Activated CD8-positive, alpha-beta memory T cell treated with anti-CD3 and anti-CD28 coated beads for 48 hours (primary cell): ENCODE measurements at regions not wholly inside any gene's neighbourhood (a gene's known extent, or its start where the extent isn't known, plus 50 kb on each side); places are given as distances from the start of the nearest gene placed in this dataset.
"Not testable (repeated sequence)": the region's sequence is repeated elsewhere in the genome, so short reads cannot be mapped to it uniquely, and the experiment has no call there.

ENCODE experiments used
- DNase-seq, 3 experiments: peaks; one replicate each; pipeline ENCODE4 v3.0.0-alpha.2; 2020; ENCODE audit warnings: low read depth in 2 of 3, low spot score in 2 of 3

DNA sequence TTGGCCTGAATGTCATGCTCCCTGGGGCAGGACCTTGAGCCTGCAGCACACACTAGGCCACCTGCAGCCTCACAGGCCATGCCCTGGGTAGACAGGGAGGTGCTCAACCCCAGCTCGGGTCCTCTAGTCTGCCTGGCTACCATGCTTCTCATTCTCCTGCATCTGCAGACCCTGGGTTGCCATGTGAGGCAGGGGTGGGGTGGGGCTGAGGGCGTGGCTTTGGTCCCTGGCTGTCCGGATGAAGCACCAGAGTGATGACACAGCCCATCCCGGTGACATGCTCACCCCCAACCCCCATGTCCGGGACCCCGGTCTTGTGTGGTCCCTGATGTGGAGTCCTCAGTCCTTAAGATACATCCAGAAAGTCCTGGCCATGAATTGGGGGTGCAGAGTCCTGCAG lies 521.8 kb downstream of the GOLGA6L6 start:
- not testable (repeated sequence) for DNase-seq

DNA sequence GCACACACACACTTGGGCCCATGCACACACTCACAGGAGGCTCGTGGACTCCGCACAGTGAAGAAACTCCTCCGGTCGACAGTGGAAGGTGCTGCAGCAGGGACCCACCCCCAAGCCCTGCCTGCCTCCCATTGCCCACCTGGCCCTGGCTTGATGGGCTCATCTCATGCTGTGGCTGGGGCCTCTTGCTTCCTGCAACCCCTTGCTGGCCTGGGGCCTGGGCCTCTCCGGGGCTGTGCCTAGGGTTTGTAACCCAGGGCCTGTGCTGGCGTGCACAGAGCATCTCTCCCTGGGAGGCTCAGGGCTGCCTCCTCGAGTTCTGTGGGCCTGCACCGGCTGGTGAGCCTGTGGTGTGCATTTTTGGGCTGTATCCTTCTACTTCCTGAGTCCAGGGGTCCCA lies 524.0 kb downstream of the GOLGA6L6 start:
- not testable (repeated sequence) for DNase-seq

DNA sequence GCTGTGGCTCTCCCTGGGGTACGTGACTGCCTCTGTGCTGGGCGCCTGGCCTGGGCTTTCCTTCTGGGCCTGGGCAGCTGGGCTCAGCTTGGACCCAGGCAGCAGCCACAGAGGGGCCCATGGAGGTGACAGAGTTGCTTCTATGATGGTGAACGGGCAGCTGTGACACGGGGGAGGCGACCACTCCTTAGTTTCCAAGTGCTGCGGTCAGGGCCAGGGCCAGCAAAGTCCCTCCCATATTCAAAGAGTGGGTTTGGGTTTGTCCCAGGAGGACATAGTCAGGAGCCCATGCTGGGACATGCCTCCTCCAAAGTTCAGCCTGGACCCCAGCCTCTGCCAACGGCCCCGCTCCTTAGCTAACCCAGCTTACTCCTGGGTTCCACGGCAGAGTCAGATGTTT lies 524.7 kb downstream of the GOLGA6L6 start:
- not testable (repeated sequence) for DNase-seq

DNA sequence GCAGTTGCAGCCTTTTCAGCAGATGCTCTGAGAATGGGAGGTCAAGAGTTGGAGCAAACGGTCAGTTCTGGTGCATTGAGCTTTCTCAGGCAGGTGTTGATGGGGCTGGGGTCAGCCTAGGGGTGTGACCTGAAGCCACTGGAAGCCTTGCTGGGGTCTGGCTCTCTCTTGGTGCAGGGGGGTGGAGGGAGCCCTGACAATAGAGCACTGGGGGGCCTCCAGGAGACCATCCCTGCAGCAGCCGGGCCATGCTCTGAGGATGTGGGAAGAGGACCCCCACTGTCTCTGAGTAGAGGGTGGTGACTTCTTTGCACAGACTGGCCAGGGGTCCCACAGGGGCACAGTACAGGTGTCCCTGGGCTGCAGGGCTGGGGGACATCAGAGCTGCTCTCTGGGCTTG lies 528.8 kb downstream of the GOLGA6L6 start:
- DNase-seq: not testable (repeated sequence)

DNA sequence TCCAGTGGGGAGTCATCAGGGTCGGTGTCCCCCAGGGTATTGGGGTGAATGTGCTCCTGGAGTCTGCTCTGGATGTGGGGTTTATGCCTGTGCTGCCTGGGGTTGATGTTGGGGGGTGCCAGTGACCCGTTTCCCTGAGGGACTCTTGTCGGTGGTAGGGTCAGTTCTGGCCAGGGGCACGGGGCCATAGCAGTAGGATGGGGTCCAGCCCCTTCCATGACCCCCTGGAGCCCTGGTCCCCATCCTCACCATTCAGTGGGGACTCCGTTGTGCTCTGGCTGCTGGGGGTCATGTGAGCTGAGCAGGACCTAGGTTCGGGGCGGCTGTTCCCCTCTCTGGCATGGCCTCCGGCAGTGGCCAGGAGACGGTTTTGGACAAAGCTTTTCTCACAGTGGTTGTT lies 530.8 kb downstream of the GOLGA6L6 start:
- not testable (repeated sequence) for DNase-seq

DNA sequence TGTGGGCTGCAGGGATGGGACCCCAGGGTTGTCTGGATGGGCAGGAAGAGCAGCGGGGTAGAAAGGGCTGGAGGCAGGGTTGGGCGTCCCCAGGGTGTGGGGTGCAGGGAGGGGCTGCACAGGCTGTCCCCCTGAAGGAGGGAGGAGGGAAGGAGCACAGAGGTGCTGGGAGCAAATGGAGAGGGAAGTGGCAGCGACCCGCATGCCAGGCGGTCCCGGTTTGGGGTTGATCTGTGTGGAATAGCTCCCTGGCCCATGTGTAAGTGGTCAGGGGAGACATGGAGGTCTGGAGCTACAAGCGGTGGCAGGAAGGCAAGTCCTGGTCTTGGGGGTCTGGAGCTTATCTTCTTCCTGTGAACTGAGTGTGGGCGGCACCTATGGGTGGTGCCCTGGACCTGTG lies 532.0 kb downstream of the GOLGA6L6 start:
- DNase-seq: not testable (repeated sequence)

DNA sequence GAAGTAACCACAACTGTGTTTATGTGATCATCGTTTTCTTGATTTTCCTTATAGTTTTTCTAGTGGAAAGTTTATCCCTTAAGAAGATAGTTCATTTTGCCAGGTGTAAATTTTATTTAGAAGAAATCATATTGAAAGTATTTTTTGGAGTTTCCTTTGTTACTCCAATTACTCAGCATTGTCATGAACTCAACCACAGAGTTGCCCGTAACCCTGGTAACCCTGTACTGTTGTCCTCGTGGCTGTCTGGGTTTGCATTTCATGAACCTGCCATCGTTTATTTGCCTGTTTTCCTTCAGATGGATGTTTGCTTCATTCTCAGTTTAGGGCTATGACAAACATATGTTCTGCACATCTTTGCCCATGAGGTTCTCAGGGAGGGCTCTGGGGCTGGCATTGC lies 534.3 kb downstream of the GOLGA6L6 start:
- DNase-seq: not testable (repeated sequence)

DNA sequence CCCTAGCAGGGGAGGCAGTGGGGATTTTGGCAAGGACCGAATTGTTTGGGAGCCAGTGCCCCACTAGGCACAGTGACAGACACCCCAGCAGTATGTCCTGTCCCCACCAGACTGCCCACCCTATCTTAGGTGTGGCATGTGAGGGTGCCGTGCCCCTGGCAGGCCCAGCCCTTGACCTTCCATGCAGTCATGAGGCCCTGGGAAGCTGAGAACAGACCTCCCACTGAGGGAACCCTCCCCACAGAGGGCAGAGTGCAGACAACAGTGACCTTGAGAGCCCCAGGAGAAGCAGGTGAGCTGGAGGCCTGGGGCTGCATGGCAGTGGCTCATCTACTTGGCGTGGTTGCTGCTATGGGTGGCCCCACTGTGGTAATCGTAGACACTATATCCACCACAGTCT lies 538.1 kb downstream of the GOLGA6L6 start:
- DNase-seq: not testable (repeated sequence)

DNA sequence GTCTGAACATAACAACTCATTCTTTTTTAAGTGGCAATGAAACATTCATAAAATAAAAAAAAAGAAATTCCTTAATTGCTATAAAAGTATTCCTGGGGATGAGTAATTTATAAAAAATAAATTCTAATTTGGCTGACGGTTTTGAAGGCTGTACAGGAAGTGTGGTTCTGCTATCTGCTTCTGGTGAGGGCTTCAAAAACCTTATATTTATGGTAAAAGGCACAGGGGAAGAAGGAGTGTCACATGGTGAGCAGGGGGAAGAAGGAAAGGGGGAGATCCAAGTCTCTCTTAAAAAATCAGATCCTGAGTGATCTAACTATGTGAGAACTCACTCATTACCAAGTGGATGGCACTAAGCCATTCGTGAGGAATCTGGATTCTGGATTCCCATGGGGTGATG lies 539.0 kb downstream of the GOLGA6L6 start:
- not testable (repeated sequence) for DNase-seq

DNA sequence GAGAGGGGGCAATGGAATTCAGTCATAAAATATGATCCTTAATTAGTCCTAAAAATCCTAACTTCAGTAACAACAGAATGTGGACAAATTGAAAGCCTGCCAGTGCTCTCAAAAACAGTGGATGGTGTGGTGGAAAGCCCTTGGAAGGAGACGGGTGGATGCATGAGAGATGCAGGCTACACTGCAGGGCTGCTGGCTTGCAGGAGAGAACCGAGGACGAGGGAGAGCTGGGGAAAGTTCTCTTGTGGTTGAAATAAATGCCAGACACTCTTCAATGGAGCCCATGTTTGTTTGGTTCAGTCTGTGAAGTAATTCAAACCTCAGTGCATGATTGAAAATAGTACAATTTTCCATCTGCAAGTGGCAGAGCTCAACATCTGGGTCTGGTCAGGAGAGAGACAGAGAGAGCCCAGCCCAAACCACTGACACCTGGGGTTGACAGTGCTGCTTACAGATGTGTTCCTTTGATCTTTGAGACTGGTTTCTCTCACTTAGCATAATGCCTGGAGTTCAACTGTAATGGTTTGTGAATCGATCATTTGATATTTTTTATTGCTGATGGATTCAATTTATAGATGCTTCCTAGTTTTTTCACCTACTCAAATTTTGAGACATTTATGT lies 544.9 kb downstream of the GOLGA6L6 start:
- DNase-seq: not testable (repeated sequence)

DNA sequence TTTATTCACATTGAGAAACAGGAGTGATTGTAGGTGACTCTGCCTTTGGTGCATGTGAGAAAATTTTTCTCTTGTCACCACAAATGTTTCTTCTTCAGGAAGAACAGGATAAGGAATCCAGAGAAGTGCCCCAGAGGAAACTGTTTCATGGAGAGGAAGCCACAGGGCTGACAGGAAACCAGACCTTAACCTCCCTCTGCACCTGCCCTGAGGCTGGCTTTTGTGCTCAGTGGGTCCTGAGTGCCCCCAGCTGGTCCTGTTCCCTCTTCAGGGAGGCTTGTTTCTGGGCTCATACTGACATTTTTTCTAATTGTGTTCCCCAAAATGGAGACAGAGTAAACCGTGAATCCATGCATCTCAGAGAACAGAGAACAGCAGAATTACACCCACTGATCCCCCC lies 546.3 kb downstream of the GOLGA6L6 start:
- not testable (repeated sequence) for DNase-seq

DNA sequence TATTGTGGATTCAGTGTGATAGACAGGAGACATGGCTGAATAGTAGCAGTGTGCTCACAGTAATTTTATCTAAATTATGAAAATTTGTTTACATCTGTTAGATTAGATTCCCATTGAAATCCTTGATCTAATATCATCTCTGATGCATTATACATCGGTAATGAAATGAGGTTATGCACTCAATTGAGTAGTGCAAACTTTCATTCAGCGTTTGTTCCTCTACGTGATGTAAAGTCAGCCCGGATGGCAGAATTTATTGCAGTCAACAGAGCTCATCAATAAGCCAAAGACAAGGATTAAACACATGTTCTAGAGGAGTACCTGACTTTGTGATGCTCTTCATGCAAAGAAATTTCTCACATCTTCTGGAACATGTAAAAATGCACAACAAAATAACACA lies 549.2 kb downstream of the GOLGA6L6 start:
- DNase-seq: no peak

DNA sequence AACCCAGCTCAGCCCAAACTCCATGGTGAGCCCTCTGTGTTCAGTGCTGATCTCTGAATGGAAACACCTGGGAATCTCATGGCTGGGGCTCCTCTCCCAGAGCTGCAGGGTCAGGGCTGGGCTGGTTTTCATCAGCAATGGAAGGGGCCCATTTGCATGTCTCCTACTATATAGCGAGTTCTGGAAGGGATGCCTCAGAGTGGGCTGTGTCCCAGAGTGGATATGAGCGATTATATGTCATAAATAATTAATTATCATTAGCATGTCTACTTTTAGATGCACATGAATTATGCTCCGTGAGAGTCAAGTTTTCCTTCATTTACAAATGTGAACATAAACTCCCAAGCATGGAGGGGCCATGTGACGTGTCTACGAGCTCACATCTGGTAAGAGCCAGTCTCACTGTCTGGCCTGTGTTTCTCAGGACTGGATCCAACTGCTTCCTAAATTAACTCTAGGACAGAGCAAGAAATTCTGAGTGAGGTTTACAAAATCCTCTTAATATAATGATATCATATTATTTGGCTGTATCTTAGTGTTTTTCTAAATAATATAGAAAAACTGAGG lies 553.4 kb downstream of the GOLGA6L6 start:
- no peak for DNase-seq

DNA sequence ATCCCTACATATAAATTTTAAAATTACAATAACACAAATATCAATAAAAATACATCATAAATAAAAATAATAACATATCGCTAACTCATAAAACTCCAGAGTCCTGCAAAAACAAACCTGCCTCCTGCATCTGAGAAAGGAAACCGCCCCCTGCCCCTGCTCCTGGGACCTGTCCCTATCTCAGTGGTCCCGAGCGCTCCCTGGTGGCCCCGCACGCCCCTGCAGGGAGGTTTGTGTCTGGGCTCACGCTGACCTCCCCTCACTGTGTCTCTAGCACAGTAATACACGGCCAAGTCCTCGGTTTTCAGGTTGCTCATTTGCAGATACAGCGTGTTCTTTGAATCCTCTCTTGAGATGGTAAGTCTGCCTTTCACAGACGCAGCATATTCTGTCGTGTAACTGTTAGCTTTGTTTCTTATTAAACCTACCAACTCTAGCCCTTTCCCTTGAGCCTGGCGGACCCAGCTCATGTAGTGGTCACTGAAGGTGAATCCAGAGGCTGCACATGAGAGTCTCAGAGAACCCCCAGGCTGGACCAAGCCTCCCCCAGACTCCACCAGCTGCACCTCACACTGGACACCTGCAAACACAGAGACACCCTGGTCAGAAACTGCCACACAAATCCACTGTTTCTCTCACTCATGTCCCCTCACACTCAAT lies 554.1 kb downstream of the GOLGA6L6 start:
- no peak for DNase-seq

DNA sequence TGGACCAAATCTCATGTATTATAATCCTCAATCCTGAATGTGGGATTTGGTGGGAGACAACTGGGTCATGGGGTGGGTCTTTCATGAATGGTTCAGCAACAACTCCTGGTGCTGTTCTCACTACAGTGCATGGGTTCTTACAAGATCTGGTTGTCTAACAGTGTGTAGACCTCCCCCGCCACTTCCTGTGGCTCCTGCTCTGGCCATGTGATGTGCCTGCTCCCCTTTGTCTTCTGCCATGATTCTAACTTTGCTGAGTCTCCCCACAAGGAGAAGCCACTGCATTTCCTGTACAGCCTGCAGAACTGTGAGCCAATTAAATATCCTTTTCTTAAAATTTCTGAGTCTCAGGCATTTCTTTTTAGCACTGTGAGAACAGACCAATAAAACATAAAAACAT lies 557.5 kb downstream of the GOLGA6L6 start:
- no peak for DNase-seq

DNA sequence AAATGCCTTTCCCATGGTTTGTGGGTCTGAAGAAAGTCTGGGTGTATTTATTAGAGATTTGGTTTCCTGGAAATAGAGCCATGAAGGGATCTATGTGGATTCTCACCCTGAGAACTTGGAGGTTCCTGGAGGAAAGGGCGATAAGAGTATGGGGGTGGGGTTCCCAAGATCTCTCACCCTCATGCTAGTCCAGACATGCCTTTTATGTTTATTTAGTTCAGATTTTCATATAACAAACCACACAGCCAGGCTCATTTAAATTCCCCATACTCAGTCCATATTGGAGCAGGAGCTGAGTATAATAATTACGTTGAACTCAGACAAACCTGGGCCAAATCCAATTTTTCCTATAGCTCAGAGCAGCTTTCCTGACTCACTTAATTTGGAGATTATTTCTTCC lies 566.6 kb downstream of the GOLGA6L6 start:
- no peak for DNase-seq

DNA sequence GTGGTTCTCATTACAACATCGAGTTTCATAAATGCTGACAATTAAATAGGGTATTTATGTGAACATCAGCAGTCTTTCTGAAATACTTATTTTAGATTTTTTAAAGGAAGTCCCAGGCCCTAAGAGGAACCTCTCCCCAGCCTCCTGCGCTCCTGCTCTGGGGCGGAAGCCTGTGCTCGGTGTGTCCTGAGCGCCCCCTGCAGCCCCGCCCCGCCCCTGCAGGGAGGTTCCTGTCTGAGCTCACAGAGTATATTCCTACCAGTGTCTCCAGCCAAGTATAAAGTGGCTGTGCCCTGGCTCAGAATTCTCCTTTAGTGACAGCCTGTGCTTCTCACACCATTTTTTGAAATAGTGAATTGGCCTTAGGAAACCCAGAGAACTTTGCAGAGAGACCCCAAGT lies 567.9 kb downstream of the GOLGA6L6 start:
- no peak for DNase-seq

DNA sequence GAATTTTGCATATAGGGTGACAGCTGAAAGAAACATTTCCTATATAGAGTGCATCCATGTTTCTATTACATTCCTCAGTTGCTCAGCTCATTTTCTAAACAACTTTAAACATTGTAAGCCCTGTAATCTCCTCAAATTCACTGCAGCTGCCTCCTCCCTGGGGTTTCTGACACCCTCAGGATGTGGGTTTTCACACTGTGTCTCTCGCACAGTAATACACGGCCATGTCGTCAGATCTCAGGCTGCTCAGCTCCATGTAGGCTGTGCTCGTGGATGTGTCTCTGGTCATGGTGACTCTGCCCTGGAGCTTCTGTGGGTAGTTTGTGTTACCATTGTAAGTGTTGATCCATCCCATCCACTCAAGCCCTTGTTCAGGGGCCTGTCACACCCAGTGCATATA lies 569.0 kb downstream of the GOLGA6L6 start:
- not testable (repeated sequence) for DNase-seq

DNA sequence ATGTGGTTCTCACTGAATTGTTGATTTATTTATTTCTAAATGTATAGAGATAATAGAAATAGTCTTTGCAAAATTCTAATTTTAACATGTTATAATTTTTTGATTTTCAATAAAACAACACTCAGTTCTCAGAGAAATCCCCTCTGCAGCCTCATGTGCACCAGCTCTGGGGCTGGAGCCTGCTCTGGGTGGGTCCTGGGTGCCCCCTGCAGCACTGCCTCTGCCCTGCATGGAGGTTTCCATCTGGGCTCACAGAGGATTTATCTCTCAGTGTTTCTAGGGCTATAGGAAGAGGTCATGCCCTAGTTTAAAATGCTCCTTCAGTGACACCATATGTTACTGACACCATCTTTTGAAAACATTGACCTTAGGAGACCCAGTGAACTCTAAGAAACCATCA lies 576.0 kb downstream of the GOLGA6L6 start:
- DNase-seq: not testable (repeated sequence)

DNA sequence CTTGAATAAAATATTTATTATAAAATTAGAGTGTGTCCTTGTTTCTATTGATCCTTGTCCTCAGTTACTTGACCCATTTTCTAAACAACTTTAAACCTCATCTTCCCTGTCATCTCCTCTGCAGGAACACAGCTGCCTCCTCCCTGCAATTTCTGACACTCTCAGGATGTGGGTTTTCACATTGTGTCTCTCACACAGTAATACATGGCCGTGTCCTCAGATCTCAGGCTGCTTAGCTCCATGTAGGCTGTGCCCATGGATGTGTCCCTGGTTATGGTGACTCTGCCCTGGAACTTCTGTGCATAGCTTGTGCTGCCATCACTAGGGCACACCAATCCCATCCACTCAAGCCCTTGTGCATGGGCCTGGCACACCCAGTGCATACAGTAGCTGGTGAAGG lies 577.1 kb downstream of the GOLGA6L6 start:
- DNase-seq: not testable (repeated sequence)

DNA sequence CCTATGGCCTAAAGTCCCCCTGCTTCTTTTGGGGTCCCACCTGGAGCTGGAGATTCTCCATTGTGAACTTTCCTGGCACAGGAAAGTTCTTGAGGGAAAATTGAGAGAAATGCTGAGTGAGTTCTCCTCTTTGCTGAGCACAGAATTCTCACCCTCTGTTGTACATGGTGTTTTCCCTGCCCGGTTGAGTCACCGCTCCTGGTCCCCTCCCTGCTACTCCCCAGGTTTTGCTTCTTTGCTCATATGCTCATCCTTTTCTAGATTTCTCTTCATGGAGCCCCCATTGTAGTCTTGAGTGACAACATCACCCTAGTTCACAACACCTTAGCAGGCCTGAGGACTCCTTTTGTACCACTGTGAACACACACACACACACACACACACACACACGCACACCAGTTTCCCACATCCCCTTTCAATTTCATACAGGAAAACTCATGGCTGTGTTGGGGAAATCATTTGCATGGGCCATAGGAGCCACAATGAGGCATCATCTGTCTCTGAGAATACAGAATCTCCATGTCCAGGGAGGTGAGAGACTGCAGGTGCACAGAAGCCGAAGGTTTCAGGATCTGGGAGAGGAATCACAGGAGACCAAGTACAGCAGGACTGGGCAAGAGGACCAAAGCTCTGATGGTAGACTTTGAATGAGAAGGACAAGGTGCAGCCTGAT lies 585.3 kb downstream of the GOLGA6L6 start:
- no peak for DNase-seq

DNA sequence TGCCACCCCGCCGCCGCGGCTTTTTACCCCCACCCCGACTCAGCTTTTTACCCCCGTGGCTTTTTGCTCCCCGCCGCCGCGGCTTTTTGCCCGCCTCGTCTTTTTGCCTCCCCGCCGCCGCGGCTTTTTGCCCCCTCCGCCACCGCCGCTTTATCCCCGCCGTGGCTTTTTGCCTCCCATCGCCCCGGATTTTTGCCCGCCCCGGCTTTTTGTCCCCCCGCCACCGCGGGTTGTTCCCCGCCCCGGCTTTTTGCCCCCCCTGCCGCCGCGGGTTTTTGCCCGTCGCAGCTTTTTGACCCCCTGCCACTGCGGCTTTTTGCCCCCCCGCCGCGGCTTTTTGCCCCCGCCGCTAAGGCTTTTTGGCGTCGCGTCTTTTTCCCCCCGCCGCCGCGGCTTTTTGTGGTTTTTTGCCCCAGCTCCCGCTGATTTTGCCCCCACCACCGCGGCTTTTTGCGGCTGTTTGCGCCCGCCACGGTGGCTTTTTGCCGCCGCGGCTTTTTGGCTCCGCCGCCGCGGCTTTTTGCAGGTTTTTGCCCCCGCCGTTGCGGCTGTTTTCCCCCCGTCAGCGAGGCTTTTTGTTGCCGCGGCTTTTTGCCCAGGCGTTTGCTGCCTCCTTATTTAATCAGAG lies 597.2 kb downstream of the GOLGA6L6 start:
- DNase-seq: no peak
